ENCODE measurements at regions not wholly inside any gene's neighbourhood (a gene's known extent, or its start where the extent isn't known, plus 50 kb on each side); places are given as distances from the start of the nearest gene placed in this dataset.

GRCh38 chr4:64545593-64545992 is 136.3 kb upstream of the TECRL start:
- DNase-seq = no peak

GRCh38 chr4:64539234-64539849 is 130.1 kb upstream of the TECRL start:
- peak; percentile 8 for DNase-seq

GRCh38 chr4:64538219-64538618 is 129.0 kb upstream of the TECRL start:
- no peak for DNase-seq

GRCh38 chr4:64533637-64534036 is 124.4 kb upstream of the TECRL start:
- DNase-seq = no peak

GRCh38 chr4:64533159-64533558 is 123.9 kb upstream of the TECRL start:
- DNase-seq = no peak

GRCh38 chr4:64520421-64520820 is 111.2 kb upstream of the TECRL start:
- no peak for DNase-seq

GRCh38 chr4:64518600-64518999 is 109.3 kb upstream of the TECRL start:
- DNase-seq = no peak

GRCh38 chr4:64516176-64516575 is 106.9 kb upstream of the TECRL start:
- no peak for DNase-seq

- DNase-seq = no peak
Measured at GRCh38 chr4:64508089-64508488, 98.8 kb upstream of the TECRL start.

GRCh38 chr4:64503945-64504675 is 94.9 kb upstream of the TECRL start:
- no peak for DNase-seq

- DNase-seq = no peak
Measured at GRCh38 chr4:64503416-64503815, 94.2 kb upstream of the TECRL start.

GRCh38 chr4:64497491-64497890 is 88.2 kb upstream of the TECRL start:
- no peak for DNase-seq

- no peak for DNase-seq
Measured at GRCh38 chr4:64495946-64496345, 86.7 kb upstream of the TECRL start.

GRCh38 chr4:64489628-64490027 is 80.4 kb upstream of the TECRL start:
- no peak for DNase-seq

GRCh38 chr4:64479338-64479737 is 70.1 kb upstream of the TECRL start:
- DNase-seq = no peak

- no peak for DNase-seq
Measured at GRCh38 chr4:64477127-64477526, 67.9 kb upstream of the TECRL start.

- DNase-seq = no peak
Measured at GRCh38 chr4:64465263-64465662, 56.0 kb upstream of the TECRL start.

- DNase-seq = no peak
Measured at GRCh38 chr4:64464581-64464980, 55.3 kb upstream of the TECRL start.

Measured in stimulated activated CD4-positive, alpha-beta T cell treated with anti-CD3 and anti-CD28 coated beads, Interleukin-4, amount 100 ng/mL, for 24 hours (primary cell).